Activated CD8-positive, alpha-beta memory T cell treated with anti-CD3 and anti-CD28 coated beads for 1 hour (primary cell): ENCODE measurements at regions not wholly inside any gene's neighbourhood (a gene's known extent, or its start where the extent isn't known, plus 50 kb on each side); places are given as distances from the start of the nearest gene placed in this dataset.
"Not testable (repeated sequence)": the region's sequence is repeated elsewhere in the genome, so short reads cannot be mapped to it uniquely, and the experiment has no call there.

ENCODE experiments used
- DNase-seq, 2 donors: peaks; one replicate each; pipeline ENCODE4 v3.0.0-alpha.2; 2020; ENCODE audit warnings: low read depth in 1 of 2; ENCODE audit errors: extremely low read depth in 1 of 2

- DNase-seq, result no peak
Observed at GRCh38 chr12:60184096-60184495, 588.3 kb downstream of the SLC16A7 start.

- DNase-seq, result no peak
Observed at GRCh38 chr12:60185060-60185459, 589.2 kb downstream of the SLC16A7 start.

- no peak for DNase-seq
Observed at GRCh38 chr12:60191271-60191670, 595.4 kb downstream of the SLC16A7 start.

- no peak for DNase-seq
Observed at GRCh38 chr12:60191676-60192359, 596.0 kb downstream of the SLC16A7 start.

- no peak for DNase-seq
Observed at GRCh38 chr12:60194678-60195077, 598.8 kb downstream of the SLC16A7 start.

- DNase-seq, result no peak
Observed at GRCh38 chr12:60195483-60195882, 599.7 kb downstream of the SLC16A7 start.

GRCh38 chr12:60196366-60196765, 600.5 kb downstream of the SLC16A7 start:
- DNase-seq, result no peak

GRCh38 chr12:60197589-60197988, 601.8 kb downstream of the SLC16A7 start:
- no peak for DNase-seq

GRCh38 chr12:60201891-60202290, 606.1 kb downstream of the SLC16A7 start:
- no peak for DNase-seq

- no peak for DNase-seq
Observed at GRCh38 chr12:60205500-60205899, 609.7 kb downstream of the SLC16A7 start.

- DNase-seq, result no peak
Observed at GRCh38 chr12:60209521-60209920, 613.7 kb downstream of the SLC16A7 start.

- no peak for DNase-seq
Observed at GRCh38 chr12:60209933-60210332, 614.1 kb downstream of the SLC16A7 start.

- no peak for DNase-seq
Observed at GRCh38 chr12:60210756-60211155, 614.9 kb downstream of the SLC16A7 start.

GRCh38 chr12:60211244-60211643, 615.4 kb downstream of the SLC16A7 start:
- no peak for DNase-seq

- DNase-seq, result no peak
Observed at GRCh38 chr12:60212159-60213000, 616.6 kb downstream of the SLC16A7 start.

- DNase-seq, result not testable (repeated sequence)
Observed at GRCh38 chr12:60213272-60213671, 617.4 kb downstream of the SLC16A7 start.

GRCh38 chr12:60216226-60216625, 620.4 kb downstream of the SLC16A7 start:
- no peak for DNase-seq

- no peak for DNase-seq
Observed at GRCh38 chr12:60223242-60223641, 627.4 kb downstream of the SLC16A7 start.

- no peak for DNase-seq
Observed at GRCh38 chr12:60225216-60226000, 629.6 kb downstream of the SLC16A7 start.

GRCh38 chr12:60227916-60228315, 632.1 kb downstream of the SLC16A7 start:
- DNase-seq, result no peak

- no peak for DNase-seq
Observed at GRCh38 chr12:60230056-60230455, 634.2 kb downstream of the SLC16A7 start.
